GM20000 (cell line): ENCODE measurements at regions not wholly inside any gene's neighbourhood (a gene's known extent, or its start where the extent isn't known, plus 50 kb on each side); places are given as distances from the start of the nearest gene placed in this dataset.

Experiments
- DNase-seq: peaks from one replicate; pipeline ENCODE4 v3.0.0; 2012; ENCODE audit warnings: low spot score
- CTCF ChIP-seq: IDR thresholded peaks from 2 replicates; pipeline ENCODE4 v1.5.1; 2012; ENCODE audit warnings: mild to moderate bottlenecking, control low read depth; ENCODE audit errors: extremely low read depth, missing control alignments

DNA sequence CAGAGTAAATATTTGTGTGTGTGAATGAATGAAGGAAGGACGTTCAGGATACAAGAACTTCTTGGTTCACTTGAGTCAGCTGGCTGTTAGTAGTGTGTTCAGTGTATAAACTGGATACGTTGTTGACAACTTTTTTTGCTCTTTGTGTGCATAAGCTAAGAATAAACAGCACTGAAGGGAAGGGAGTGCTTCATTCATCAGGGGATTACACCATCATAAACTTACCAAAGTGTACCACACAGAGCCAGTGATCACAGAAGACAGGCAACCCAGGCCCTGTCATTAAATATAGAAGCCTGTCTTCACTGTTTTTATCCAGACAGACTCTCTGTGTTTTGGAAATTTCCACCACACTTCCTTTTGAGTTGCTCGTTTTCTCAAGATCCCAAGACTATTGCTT is 55.5 kb upstream of the MEF2C start:
- DNase-seq, result no peak
- TF ChIP-seq CTCF, result no peak

GRCh38 chr5:88937406-88937805 is 54.4 kb upstream of the MEF2C start:
- no peak for TF ChIP-seq CTCF
- DNase-seq, result no peak

- TF ChIP-seq CTCF, result no peak
- DNase-seq, result no peak
Observed at GRCh38 chr5:88934439-88934838, 51.5 kb upstream of the MEF2C start.
